ENCODE measurements at regions not wholly inside any gene's neighbourhood (a gene's known extent, or its start where the extent isn't known, plus 50 kb on each side); places are given as distances from the start of the nearest gene placed in this dataset.

DNA sequence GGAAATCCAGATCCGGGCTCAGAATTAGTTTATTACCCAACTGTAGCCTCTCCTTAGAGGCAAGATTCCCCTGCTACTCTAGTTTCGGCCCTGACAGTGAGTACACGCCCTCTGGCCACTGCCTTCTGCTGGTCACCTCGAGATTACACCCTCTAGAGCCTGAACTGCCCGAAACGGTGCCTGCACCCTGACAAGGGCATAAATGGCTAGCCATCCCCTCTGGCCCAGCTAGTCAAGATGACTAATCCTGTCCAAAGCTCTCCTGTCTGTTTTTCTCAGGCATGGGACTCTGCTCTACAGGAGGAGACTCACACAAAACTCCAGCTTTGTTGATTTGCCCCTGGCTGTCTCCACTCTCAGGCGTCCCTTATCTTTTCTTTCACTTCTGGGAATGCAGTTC is 150.5 kb upstream of the UBE2E2 start:
- TF ChIP-seq, protein P1, sequence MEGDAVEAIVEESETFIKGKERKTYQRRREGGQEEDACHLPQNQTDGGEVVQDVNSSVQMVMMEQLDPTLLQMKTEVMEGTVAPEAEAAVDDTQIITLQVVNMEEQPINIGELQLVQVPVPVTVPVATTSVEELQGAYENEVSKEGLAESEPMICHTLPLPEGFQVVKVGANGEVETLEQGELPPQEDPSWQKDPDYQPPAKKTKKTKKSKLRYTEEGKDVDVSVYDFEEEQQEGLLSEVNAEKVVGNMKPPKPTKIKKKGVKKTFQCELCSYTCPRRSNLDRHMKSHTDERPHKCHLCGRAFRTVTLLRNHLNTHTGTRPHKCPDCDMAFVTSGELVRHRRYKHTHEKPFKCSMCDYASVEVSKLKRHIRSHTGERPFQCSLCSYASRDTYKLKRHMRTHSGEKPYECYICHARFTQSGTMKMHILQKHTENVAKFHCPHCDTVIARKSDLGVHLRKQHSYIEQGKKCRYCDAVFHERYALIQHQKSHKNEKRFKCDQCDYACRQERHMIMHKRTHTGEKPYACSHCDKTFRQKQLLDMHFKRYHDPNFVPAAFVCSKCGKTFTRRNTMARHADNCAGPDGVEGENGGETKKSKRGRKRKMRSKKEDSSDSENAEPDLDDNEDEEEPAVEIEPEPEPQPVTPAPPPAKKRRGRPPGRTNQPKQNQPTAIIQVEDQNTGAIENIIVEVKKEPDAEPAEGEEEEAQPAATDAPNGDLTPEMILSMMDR (IDR thresholded peaks at IDR 0.05) = no peak
- no peak for TF ChIP-seq POLR2AphosphoS5 (IDR thresholded peaks at IDR 0.05)
